Sigmoid colon (tissue), 4 donors: ENCODE measurements at regions not wholly inside any gene's neighbourhood (a gene's known extent, or its start where the extent isn't known, plus 50 kb on each side); places are given as distances from the start of the nearest gene placed in this dataset.

Source experiments
- CTCF ChIP-seq, 4 experiments: fragments of 450-650 bp in 3 of 4; fragments of 200-600 bp in 1 of 4; IDR thresholded peaks; one replicate each; pipeline ENCODE4 v1.5.1; 2016 to 2019; ENCODE audit warnings: antibody characterized with exemption in 4 of 4, mild to moderate bottlenecking in 3 of 4, moderate library complexity in 2 of 4
- EP300 ChIP-seq, 4 donors: sonication (generic); formaldehyde crosslinking; IDR thresholded peaks; one replicate each; pipeline ENCODE4 v1.6.1; 2017; ENCODE audit warnings: antibody characterized with exemption in 4 of 4
- POLR2A ChIP-seq, 2 donors: fragments of 450-650 bp; IDR thresholded peaks; one replicate each; pipeline ENCODE4 v1.6.1; 2016; ENCODE audit warnings: antibody characterized with exemption in 2 of 2, mild to moderate bottlenecking in 2 of 2, moderate library complexity in 2 of 2
- POLR2AphosphoS5 ChIP-seq, 4 donors: sonication (generic); formaldehyde crosslinking; IDR thresholded peaks; one replicate each; pipeline ENCODE4 v1.6.1; 2017; ENCODE audit warnings: antibody characterized with exemption in 4 of 4

- TF ChIP-seq CTCF (IDR thresholded peaks at IDR 0.05) (no peak), EP300 (IDR thresholded peaks at IDR 0.05) (no peak), POLR2A (IDR thresholded peaks at IDR 0.05) (no peak), POLR2AphosphoS5 (IDR thresholded peaks at IDR 0.05) (no peak)
Observed at GRCh38 chr5:10116594-10116993, 133.1 kb downstream of the ATPSCKMT start.
